ENCODE measurements at regions not wholly inside any gene's neighbourhood (a gene's known extent, or its start where the extent isn't known, plus 50 kb on each side); places are given as distances from the start of the nearest gene placed in this dataset.

GRCh38 chr12:92528586-92528985 lies 174.2 kb upstream of the PLEKHG7 start:
- DNase-seq = no peak

DNA sequence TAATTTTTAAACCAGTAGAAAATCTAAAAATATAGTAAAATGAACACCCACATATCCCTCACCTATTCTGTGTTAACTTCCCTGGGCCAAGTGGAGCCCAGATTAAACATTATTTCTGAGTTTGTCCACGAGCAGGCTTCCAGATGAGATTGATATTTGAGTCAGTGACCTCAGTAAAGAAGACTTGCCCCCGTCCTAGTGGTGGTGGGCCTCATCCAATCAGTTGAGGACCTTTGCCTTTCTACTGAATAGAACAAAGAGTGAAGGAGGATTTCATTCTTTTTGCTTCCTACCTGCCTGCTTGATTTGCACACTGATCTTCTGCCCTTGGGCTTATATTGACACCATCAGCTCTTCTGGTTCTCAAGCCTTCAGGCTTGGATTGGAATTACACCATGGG lies 174.7 kb upstream of the PLEKHG7 start:
- DNase-seq = no peak

DNA sequence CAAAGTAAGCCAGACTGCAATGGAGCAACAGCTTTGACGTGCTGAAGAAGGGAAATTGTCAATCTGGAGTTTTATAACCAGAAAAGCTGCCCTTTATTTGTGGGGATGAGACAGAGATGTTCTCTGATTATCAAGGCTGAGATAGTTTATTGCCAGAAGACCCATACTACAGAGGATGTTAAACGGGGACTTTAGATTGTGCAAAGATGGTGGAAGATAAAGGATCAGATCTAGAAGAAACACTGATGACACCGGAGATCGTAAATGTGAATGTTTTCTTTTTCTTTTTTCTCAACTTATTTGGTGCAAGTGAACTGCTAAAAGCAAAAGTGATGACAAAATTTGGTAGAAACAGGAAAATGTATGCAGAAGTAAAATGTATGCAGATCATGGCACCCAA lies 178.3 kb upstream of the PLEKHG7 start:
- no peak for DNase-seq

GRCh38 chr12:92520511-92520910 lies 182.3 kb upstream of the PLEKHG7 start:
- DNase-seq = no peak

GRCh38 chr12:92519284-92519683 lies 183.5 kb upstream of the PLEKHG7 start:
- DNase-seq = no peak

DNA sequence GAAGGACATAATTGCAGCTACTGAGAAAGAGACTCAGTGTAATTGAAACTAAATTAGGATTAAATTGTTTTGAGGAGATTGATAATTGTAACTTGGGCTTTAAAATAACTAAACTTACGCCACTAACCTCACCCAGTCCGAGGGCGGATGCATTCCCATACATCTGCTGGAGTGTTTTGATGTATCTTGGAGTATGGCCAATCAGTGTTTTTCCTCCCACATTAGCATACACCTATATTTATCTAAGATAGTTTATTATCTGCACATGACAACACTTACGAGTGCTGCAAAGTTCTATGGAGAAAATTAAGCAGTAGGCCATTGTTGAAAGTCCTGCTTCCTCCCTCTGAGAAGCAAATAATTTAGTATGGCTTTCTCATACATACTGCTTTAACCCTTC lies 184.7 kb upstream of the PLEKHG7 start:
- no peak for DNase-seq

DNA sequence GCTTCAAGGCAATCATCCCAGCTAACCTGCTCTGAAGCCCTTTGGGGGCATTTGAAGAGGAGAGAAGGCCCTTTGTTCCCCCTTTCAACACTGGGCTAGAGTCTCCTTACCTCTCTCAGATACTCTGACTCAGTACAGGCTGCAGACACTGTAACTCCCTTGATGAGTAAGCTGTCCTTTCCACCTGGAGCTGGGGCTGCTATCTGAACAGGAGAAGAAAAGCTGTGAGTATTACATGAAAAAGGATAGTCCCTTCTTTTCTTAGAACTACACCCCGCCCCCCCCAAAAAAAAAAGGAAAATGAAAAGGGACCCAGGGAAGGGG lies 186.6 kb upstream of the PLEKHG7 start:
- DNase-seq = no peak

GRCh38 chr12:92513231-92513730 lies 189.5 kb upstream of the PLEKHG7 start:
- no peak for DNase-seq

GRCh38 chr12:92511786-92512185 lies 191.0 kb upstream of the PLEKHG7 start:
- DNase-seq = no peak

- DNase-seq = no peak
These were observed 193.5 kb upstream of the PLEKHG7 start for GRCh38 chr12:92509156-92509738.

DNA sequence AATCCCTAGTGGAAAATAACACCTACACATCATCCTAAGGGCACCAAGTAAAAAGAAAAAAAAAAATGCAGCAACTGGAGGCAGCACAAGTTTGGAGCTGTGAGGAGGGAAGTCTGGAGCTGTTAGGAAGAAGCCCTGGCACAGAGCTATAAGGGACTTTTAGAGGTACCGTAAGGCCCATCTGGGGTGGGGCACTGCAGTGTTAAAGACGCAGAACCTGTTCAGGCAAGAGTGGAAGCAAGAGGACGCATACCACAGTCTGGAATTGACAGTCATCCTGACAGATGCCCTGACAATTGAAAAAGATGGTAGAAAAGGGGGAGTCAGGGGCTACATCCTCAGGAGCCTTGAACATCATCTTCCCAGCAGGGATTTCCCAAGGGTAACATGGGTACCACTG lies 195.9 kb upstream of the PLEKHG7 start:
- no peak for DNase-seq

- no peak for DNase-seq
These were observed 196.3 kb upstream of the PLEKHG7 start for GRCh38 chr12:92506460-92506859.

DNA sequence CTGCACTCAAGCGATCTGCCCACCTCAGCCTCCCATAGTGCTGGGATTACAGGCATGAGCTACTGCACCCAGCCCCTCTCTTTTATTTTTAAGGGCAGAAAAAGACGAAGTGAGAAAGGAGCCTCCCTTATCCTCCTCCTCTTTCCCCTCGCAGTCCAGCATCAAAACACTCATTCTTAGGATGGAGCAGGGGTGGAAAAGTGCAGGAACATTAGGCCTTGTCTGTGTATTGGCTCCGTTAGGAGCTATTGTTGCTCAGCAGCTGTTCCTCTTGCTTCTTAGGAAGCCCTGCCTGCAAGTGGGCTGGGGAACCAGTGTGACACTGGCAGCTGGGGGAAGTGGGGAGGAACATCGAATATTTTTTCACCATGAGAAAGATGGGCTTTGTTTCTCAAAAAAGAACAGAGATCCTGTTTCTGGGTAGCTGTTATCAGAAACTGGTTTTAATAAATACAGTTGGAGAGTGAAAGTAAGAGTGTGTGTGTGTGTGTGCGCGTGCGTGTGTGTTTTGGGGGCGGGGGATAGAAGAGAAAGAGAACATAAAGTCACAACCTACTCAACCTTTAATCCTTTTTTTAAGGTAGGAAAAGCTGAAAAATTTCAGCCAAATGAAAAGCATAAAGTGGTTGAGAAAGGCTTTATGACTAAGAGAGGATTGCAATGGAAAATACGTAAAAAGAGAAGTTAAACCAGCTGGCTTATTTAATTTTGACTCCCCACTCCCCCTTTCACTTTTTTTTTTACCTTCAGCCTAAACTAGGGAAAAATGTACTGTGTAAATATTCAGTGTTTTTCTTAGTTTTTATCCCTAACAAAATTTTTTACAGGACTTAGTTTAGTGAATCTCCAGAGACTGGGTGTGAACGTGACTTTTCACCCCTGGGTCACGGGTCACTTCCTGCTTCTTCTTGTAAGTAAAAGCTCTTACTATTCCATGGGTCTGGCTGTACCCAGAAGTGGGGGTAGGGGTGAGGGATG lies 197.2 kb upstream of the PLEKHG7 start:
- peak; percentile 11 for DNase-seq

DNA sequence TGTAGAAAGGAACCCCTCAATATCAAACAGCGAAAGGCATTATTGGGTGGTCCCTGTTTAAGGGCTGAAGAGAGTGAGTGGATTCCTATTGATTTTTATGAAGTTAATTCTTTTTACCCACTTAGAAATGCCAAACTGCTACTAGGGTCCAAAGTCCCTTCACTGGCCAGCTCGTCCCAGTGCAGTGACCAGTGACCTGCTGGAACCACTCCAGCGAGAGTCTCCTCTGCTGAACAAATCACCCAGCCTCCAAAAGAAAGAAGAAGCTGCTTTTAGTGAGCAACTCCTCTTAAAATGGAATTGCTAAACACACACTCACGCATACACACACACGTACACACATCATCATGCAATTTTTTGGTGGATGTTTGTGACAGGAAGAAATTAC lies 198.2 kb upstream of the PLEKHG7 start:
- no peak for DNase-seq

GRCh38 chr12:92503971-92504593 lies 198.7 kb upstream of the PLEKHG7 start:
- DNase-seq = no peak

- DNase-seq = no peak
These were observed 199.5 kb upstream of the PLEKHG7 start for GRCh38 chr12:92503029-92503931.

DNA sequence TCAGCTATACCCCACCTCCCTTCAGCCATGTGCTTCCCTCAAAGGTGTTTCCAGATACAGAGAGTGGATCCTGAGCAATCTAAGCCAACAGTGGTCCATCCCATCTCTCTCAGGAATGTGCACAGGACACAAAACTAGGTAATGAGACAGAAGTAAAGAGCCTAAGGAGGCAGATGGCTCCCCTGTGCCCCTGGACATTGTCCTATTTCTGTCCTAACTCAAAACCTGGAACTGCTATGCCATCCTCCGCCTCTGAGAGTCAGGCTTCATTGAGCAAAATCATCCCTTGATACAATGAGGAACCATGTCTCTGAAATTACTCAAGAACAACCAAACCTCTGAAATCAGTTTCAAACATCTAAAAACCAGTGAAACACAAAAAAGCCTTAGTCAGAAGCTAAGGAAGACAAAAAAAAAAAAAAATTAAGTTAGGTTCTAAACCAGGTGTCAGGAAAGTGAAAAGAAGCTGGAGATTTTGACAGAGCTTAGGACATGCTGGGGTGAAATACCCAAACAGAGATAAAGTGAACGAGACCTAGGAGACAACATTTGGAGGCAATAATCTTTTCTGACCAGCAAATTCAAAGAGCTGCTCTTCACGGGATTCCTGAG lies 200.3 kb upstream of the PLEKHG7 start:
- DNase-seq = no peak

GRCh38 chr12:92496790-92497189 lies 206.0 kb upstream of the PLEKHG7 start:
- DNase-seq = no peak

GRCh38 chr12:92495108-92495507 lies 207.7 kb upstream of the PLEKHG7 start:
- DNase-seq = no peak

GRCh38 chr12:92493816-92494215 lies 209.0 kb upstream of the PLEKHG7 start:
- DNase-seq = no peak

GRCh38 chr12:92492995-92493394 lies 209.8 kb upstream of the PLEKHG7 start:
- no peak for DNase-seq

GRCh38 chr12:92492291-92492690 lies 210.5 kb upstream of the PLEKHG7 start:
- DNase-seq = no peak
